GM18868 (cell line): ENCODE measurements at regions not wholly inside any gene's neighbourhood (a gene's known extent, or its start where the extent isn't known, plus 50 kb on each side); places are given as distances from the start of the nearest gene placed in this dataset.

Source experiments
- ATAC-seq: cut with Tn5 transposase; IDR thresholded peaks from one replicate; pipeline ENCODE4 v1.9.1; 2021; ENCODE audit warnings: mild to moderate bottlenecking, moderate library complexity; ENCODE audit not compliant: unreplicated experiment

GRCh38 chr17:14019186-14019956 is 49.9 kb upstream of the COX10 start:
- no peak for ATAC-seq
